HG02678 (cell line): ENCODE measurements at regions not wholly inside any gene's neighbourhood (a gene's known extent, or its start where the extent isn't known, plus 50 kb on each side); places are given as distances from the start of the nearest gene placed in this dataset.
"Not testable (repeated sequence)": the region's sequence is repeated elsewhere in the genome, so short reads cannot be mapped to it uniquely, and the experiment has no call there.

Source experiments
- ATAC-seq: cut with Tn5 transposase; IDR thresholded peaks from one replicate; pipeline ENCODE4 v1.9.1; 2021; ENCODE audit warnings: mild to moderate bottlenecking, moderate library complexity; ENCODE audit not compliant: unreplicated experiment

- ATAC-seq: no peak
Observed at GRCh38 chr5:143898916-143899591, 87.1 kb downstream of the HMHB1 start.

DNA sequence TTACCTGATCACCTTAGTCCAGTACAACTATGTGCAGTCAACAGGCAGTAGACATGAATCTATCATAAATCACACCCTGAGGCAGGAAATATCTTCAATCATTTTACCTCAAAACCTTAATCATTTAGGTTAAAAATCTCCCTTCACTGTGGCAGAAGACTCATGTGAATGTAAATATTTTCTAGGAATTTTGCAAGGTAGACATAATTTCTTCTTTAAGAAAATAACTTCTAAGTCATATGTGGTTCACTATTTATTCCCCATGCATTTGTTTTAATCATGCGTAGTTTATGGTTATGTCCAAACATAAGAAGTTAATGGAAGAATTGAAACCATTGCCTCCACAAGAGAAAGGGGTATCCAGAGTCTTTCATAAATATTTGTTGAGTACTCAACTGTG lies 97.0 kb downstream of the HMHB1 start:
- no peak for ATAC-seq

GRCh38 chr5:143913008-143913752 lies 101.2 kb downstream of the HMHB1 start:
- ATAC-seq: no peak

DNA sequence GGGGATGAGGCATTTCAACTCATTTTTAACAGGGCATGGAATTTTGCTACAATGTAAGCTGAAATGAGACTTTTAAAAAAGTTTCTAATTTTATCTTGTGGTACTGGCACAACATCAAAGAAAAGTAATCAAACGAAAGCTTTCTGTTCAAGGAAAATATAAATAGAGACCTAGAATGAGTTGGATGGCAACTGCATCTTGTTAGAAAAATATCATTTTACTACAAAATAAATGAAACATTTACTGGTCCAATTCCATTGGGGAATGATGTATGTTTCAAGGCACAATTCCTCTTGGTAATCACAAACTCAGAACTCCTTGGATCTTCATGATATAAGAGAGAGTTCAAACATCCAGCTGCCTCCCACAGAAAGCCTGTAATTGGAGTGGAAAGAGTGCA lies 102.8 kb downstream of the HMHB1 start:
- no peak for ATAC-seq

- no peak for ATAC-seq
Observed at GRCh38 chr5:143916451-143916850, 104.5 kb downstream of the HMHB1 start.

DNA sequence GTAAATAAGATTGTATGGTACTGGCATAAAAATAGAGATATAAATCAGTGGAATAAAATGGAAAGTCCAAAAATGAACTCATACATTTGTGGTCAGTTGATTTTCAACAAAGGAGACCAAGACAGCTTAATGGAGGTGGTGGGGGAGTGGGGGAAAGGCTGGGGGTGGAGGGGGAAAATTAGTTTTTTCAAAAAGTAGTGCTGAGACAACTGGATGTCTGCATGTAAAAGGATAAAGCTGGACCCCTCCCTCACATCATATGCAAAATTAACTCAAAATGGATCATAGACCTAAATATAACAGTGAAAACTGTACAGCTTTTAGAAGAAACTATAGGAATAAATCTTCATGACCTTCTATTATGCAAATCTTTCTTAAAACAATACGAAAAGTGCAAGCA lies 107.0 kb downstream of the HMHB1 start:
- no peak for ATAC-seq

DNA sequence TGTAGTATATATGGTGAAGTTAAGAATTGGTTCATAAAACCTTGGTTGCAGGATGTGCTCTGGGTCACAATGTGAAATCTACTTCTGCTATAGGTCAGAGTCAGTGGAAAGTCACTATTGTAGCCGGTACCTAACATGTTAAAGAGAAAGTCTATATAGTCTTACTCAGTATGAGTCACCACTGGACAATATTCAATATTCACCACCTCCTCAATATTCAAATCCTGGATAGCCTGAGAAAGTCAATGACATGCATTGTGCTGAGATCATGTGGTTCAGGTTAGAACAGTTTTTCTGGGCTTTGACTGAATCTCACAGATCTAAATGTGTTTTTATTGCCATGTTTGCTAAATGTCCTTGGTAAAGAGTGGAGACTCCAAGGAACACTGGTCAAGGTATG lies 108.8 kb downstream of the HMHB1 start:
- ATAC-seq: no peak

GRCh38 chr5:143921525-143922311 lies 109.8 kb downstream of the HMHB1 start:
- no peak for ATAC-seq

DNA sequence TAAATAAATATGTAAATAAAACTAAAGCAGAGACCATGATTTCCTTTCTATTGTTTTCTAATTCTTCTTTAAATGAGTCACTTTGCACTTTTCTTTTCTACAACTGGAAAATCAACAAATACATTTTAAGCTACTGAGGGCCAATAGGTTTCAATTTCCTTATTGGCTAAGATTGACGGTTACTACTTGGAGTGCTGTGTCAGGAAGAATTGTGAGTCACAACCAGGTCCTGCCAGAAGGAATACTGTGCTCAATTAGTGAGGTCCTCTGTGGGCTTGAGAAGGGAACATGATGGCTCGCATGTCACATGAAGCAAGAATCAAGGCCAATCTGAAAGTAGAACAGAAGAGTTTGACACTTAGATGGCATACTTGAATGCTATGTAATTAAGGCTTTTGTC lies 110.8 kb downstream of the HMHB1 start:
- ATAC-seq: no peak

DNA sequence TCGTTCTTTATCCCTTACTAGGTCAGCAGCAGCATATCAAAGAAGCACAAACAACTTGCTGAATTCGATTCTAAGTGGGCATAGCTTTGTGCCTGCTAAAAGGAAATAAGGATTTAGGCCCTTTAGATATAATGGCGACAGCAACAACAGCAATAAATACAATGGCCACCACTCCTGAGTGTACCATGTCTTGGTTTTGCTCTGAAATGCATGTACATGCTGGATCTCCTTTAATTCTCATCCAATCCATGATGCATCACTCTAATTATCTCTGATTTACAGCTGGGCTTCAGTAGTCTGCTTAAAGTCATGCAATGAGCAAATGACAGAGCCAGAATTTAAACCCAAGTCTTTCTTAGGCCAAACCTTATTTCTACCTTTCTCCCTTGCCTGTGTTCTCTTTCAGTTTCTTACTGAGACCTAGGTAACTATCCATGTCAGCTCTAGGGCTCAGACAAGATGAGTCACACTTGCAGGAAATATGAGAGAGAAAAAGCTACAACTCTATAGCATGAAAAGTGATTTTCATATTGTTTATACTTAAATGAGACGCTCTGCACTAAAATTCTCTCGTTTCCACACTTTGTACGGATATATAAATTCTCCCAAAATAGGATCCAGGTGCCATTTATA lies 111.8 kb downstream of the HMHB1 start:
- ATAC-seq: no peak

DNA sequence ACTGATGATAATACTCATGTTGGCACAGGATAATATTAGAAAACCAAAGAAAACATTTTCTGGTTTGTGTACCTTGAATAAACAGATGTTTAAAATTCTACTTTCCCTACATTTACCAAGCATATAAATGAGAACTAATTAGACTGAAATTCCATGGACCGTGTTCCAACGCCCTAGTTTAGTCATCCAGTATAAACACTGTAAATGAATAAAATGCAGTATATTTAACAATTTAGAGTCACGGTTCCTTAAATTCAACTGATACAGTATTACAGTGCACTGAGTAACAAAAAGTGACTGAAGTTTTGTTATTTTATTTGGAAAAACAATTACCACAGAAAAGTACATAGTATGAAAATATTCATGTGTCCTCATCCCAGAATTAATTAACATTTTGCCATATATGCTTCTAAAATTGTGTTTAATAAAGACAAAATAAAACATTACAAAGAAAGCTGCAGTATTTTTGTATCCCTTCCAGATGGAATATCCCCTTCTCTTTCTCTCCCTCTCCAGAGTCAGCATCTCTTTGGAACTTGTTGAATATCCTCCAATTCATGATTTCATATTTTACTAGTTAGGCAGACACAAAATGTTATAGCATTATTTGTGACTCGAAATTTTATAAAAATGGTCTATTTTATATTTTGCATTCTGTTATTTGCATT lies 112.5 kb downstream of the HMHB1 start:
- no peak for ATAC-seq

- not testable (repeated sequence) for ATAC-seq
Observed at GRCh38 chr5:143924979-143925325, 113.0 kb downstream of the HMHB1 start.

GRCh38 chr5:143929486-143929885 lies 117.5 kb downstream of the HMHB1 start:
- ATAC-seq: no peak

GRCh38 chr5:143930561-143930960 lies 118.6 kb downstream of the HMHB1 start:
- no peak for ATAC-seq

GRCh38 chr5:143931476-143931875 lies 119.5 kb downstream of the HMHB1 start:
- ATAC-seq: no peak

- ATAC-seq: no peak
Observed at GRCh38 chr5:143931986-143932385, 120.0 kb downstream of the HMHB1 start.

DNA sequence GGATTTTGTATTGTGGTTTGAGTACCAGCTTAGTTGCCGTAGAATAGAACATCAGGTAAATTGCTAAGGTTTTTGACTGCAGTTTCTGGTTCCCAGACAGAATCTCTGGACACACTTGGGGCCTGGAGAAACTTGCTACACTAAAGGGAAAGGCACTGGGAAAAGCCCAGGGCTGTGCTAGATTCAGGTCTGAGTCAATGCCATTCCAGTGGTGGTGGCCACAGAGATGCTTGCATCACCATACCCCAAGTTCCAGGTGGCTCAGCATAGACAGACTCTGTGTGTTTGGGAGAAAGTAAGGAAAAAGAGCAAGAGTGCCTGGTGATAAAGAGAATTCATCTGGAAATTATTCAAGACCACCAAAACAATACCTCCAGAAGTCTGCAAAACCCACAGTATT lies 120.6 kb downstream of the HMHB1 start:
- ATAC-seq: no peak

- no peak for ATAC-seq
Observed at GRCh38 chr5:143933451-143933850, 121.5 kb downstream of the HMHB1 start.

- no peak for ATAC-seq
Observed at GRCh38 chr5:143934821-143935220, 122.9 kb downstream of the HMHB1 start.

GRCh38 chr5:143938230-143938629 lies 126.3 kb downstream of the HMHB1 start:
- ATAC-seq: no peak

GRCh38 chr5:143946837-143947236 lies 134.9 kb downstream of the HMHB1 start:
- ATAC-seq: no peak
